ENCODE measurements at regions not wholly inside any gene's neighbourhood (a gene's known extent, or its start where the extent isn't known, plus 50 kb on each side); places are given as distances from the start of the nearest gene placed in this dataset.

GRCh38 chr4:115171220-115171619 lies 57.8 kb upstream of the NDST4 start:
- Mint-ChIP-seq H3K27me3 (ENCODE audit: low read depth) (no peaks in the 10 kb centered on the region), H3K36me3 (ENCODE audit: insufficient read depth in 1 of 3, low read depth in 3 of 3) (no peaks in the 10 kb centered on the region), H3K9me3 (no peaks in the 10 kb centered on the region; a peak in 2 of 5 replicates), H3K27ac (no peak overlapping the region), H3K4me3 (no peak overlapping the region), H3K4me1 (peaks cover 0 to 6% of the 10 kb centered on the region in 2 experiments; a peak in 1 of 4 replicates)
- no peak overlapping the region for H2BK5ac ChIP-seq (ENCODE audit: insufficient read length, low read length)
- no CpG with 5 or more reads among the region's 1 CpG for WGBS (ENCODE audit: extremely low coverage, insufficient read length, low lambda C conversion rate)
- H2AK5ac ChIP-seq (ENCODE audit: insufficient read length, low read length) = no peak overlapping the region
- DNase-seq = no peak
- no peak overlapping the region for H2BK15ac ChIP-seq (ENCODE audit: low read depth, low read length)
- H3K9ac ChIP-seq (ENCODE audit: extremely low read depth, insufficient read length, low read length) = no peak overlapping the region
- H2BK20ac ChIP-seq (ENCODE audit: low read depth, low read length, poor library complexity, severe bottlenecking) = no peak overlapping the region
- no peak overlapping the region for H4K8ac ChIP-seq (replicated peaks; ENCODE audit: insufficient read length, low read depth, low read length)
- no peak overlapping the region for H2BK120ac ChIP-seq (ENCODE audit: low read depth, low read length, poor library complexity, severe bottlenecking)
- no peak overlapping the region for H3K4ac ChIP-seq (ENCODE audit: low read depth, low read length)
- no peaks in the 10 kb centered on the region for H3K79me1 ChIP-seq (ENCODE audit: insufficient read depth, low read depth, low read length, poor library complexity, severe bottlenecking)
- no peak overlapping the region for H3K4me2 ChIP-seq (ENCODE audit: insufficient read depth, insufficient read length, low read length)
- no peak overlapping the region for H4K5ac ChIP-seq (ENCODE audit: insufficient read length, low read depth, low read length)
- no peak overlapping the region for H2BK12ac ChIP-seq (ENCODE audit: insufficient read length, low read depth, low read length)
- H3K79me2 ChIP-seq (ENCODE audit: insufficient read depth, low read length) = no peaks in the 10 kb centered on the region
- H4K20me1 ChIP-seq (ENCODE audit: control insufficient read depth, insufficient read depth, insufficient read length) = no peaks in the 10 kb centered on the region
- H3K9me3 ChIP-seq (ENCODE audit: control insufficient read depth, low read depth, low read length) = no peaks in the 10 kb centered on the region
- H3K4me1 ChIP-seq (ENCODE audit: insufficient read depth, low read length) = no peaks in the 10 kb centered on the region
- no peaks in the 10 kb centered on the region for H3K23me2 ChIP-seq (ENCODE audit: insufficient read length, low read depth, low read length, poor library complexity, severe bottlenecking)
- TF ChIP-seq CTCF (conservative IDR thresholded peaks at IDR 0.05) = no peak
- H3K27me3 ChIP-seq (ENCODE audit: insufficient read depth, low read length) = no peaks in the 10 kb centered on the region
- H3K14ac ChIP-seq (ENCODE audit: insufficient read depth, low read length) = no peak overlapping the region
- no peak overlapping the region for H2AFZ ChIP-seq (ENCODE audit: low read length)
- no peak overlapping the region for H3K18ac ChIP-seq (ENCODE audit: insufficient read length, low read depth, low read length)
- no peak overlapping the region for H4K91ac ChIP-seq (ENCODE audit: insufficient read length, low read depth, low read length)
- H3K23ac ChIP-seq (ENCODE audit: insufficient read length, low read depth, low read length) = no peak overlapping the region
- H3K56ac ChIP-seq (ENCODE audit: insufficient read length, low read depth, low read length) = no peak overlapping the region
- H3K27ac ChIP-seq (ENCODE audit: insufficient read length, low read depth, low read length) = no peak overlapping the region
- no peak overlapping the region for H3T11ph ChIP-seq (ENCODE audit: low read length)
